ENCODE measurements at regions not wholly inside any gene's neighbourhood (a gene's known extent, or its start where the extent isn't known, plus 50 kb on each side); places are given as distances from the start of the nearest gene placed in this dataset.
A peak's percentile ranks its signal among the peaks of the same experiment; 100 is the strongest.
"Not testable (repeated sequence)": the region's sequence is repeated elsewhere in the genome, so short reads cannot be mapped to it uniquely, and the experiment has no call there.

GRCh38 chr17:64781810-64782555, 119.9 kb upstream of the SMURF2 start:
- ChIA-PET POLR2A (no interaction called here), CTCF (no interaction called here)
- H3K27me3 ChIP-seq (ENCODE audit: control insufficient read depth, insufficient read depth, low read length) = peaks cover 1% of the 10 kb centered on the region; the same call in 1 of the 2 replicates
- TF ChIP-seq, protein P1, sequence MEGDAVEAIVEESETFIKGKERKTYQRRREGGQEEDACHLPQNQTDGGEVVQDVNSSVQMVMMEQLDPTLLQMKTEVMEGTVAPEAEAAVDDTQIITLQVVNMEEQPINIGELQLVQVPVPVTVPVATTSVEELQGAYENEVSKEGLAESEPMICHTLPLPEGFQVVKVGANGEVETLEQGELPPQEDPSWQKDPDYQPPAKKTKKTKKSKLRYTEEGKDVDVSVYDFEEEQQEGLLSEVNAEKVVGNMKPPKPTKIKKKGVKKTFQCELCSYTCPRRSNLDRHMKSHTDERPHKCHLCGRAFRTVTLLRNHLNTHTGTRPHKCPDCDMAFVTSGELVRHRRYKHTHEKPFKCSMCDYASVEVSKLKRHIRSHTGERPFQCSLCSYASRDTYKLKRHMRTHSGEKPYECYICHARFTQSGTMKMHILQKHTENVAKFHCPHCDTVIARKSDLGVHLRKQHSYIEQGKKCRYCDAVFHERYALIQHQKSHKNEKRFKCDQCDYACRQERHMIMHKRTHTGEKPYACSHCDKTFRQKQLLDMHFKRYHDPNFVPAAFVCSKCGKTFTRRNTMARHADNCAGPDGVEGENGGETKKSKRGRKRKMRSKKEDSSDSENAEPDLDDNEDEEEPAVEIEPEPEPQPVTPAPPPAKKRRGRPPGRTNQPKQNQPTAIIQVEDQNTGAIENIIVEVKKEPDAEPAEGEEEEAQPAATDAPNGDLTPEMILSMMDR (IDR thresholded peaks at IDR 0.05; ENCODE audit: insufficient read depth, low read depth, low read length) = no peak
- DNase-seq (ENCODE audit: low read depth) = no peak
- H3K36me3 ChIP-seq (ENCODE audit: control insufficient read depth, insufficient read depth, low read length) = peaks cover 11% of the 10 kb centered on the region
- no peak overlapping the region for H3K4me3 ChIP-seq (ENCODE audit: low read depth, low read length)

GRCh38 chr17:64781014-64781756, 119.1 kb upstream of the SMURF2 start:
- Histone ChIP-seq H3K36me3 (ENCODE audit: control insufficient read depth, insufficient read depth, low read length) (peaks cover 9% of the 10 kb centered on the region; the same call in 1 of the 2 replicates), H3K27me3 (ENCODE audit: control insufficient read depth, insufficient read depth, low read length) (peaks cover 1% of the 10 kb centered on the region; the same call in 1 of the 2 replicates), H3K4me3 (ENCODE audit: low read depth, low read length) (peak overlapping the region; percentile 29)
- no peak for DNase-seq (ENCODE audit: low read depth)
- POLR2A ChIA-PET = no interaction called here
- CTCF ChIA-PET = no interaction called here
- TF ChIP-seq, protein P1 (IDR thresholded peaks at IDR 0.05; ENCODE audit: insufficient read depth, low read depth, low read length) = no peak

GRCh38 chr17:64780096-64781013, 118.2 kb upstream of the SMURF2 start:
- H3K4me3 ChIP-seq (ENCODE audit: low read depth, low read length) = peak overlapping the region; percentile 29
- POLR2A ChIA-PET = interaction anchor here (0.6 kb wide), 1 partner anchor 179 kb away, joined by 5 read pairs; no protein-coding TSS in a partner anchor
- peaks cover 1% of the 10 kb centered on the region; the same call in 1 of the 2 replicates for H3K27me3 ChIP-seq (ENCODE audit: control insufficient read depth, insufficient read depth, low read length)
- DNase-seq (ENCODE audit: low read depth) = no peak
- CTCF ChIA-PET = no interaction called here
- TF ChIP-seq, protein P1 (IDR thresholded peaks at IDR 0.05; ENCODE audit: insufficient read depth, low read depth, low read length) = no peak
- peaks cover 6% of the 10 kb centered on the region; the same call in 1 of the 2 replicates for H3K36me3 ChIP-seq (ENCODE audit: control insufficient read depth, insufficient read depth, low read length)

- Histone ChIP-seq H3K36me3 (ENCODE audit: control insufficient read depth, insufficient read depth, low read length) (peaks cover 6% of the 10 kb centered on the region; the same call in 1 of the 2 replicates), H3K27me3 (ENCODE audit: control insufficient read depth, insufficient read depth, low read length) (peaks cover 1% of the 10 kb centered on the region; the same call in 1 of the 2 replicates), H3K4me3 (ENCODE audit: low read depth, low read length) (no peak overlapping the region)
- TF ChIP-seq, protein P1 (IDR thresholded peaks at IDR 0.05; ENCODE audit: insufficient read depth, low read depth, low read length) = no peak
- CTCF ChIA-PET = no interaction called here
- POLR2A ChIA-PET = no interaction called here
- DNase-seq (ENCODE audit: low read depth) = no peak
Measured at GRCh38 chr17:64779376-64780095, 117.4 kb upstream of the SMURF2 start.

DNA sequence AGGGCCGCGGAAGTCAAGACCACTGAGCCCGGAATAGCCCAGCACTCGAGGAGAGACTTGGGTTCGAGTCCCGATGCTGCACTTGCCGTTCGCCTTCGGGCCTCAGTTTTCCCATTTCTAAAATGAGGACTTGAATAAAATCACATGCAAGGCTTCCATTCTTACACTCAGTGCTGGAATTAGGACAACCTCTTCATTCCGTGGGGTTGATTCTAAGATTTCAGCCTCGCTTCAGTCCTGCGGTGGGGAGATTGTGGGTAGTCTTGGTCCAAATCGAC, 116.9 kb upstream of the SMURF2 start:
- H3K4me3 ChIP-seq (ENCODE audit: low read depth, low read length); H3K27me3 ChIP-seq (ENCODE audit: control insufficient read depth, insufficient read depth, low read length); CTCF ChIA-PET; H3K36me3 ChIP-seq (ENCODE audit: control insufficient read depth, insufficient read depth, low read length); DNase-seq (ENCODE audit: low read depth); POLR2A ChIA-PET: not testable (repeated sequence)

Measured in BJ (cell line).